AG08395 (cell line): ENCODE measurements at regions not wholly inside any gene's neighbourhood (a gene's known extent, or its start where the extent isn't known, plus 50 kb on each side); places are given as distances from the start of the nearest gene placed in this dataset.
"Not testable (repeated sequence)": the region's sequence is repeated elsewhere in the genome, so short reads cannot be mapped to it uniquely, and the experiment has no call there.

Experiments used
- DNase-seq: peaks from one replicate; pipeline ENCODE4 v3.0.0; 2012; ENCODE audit warnings: mixed read lengths, low spot score

DNA sequence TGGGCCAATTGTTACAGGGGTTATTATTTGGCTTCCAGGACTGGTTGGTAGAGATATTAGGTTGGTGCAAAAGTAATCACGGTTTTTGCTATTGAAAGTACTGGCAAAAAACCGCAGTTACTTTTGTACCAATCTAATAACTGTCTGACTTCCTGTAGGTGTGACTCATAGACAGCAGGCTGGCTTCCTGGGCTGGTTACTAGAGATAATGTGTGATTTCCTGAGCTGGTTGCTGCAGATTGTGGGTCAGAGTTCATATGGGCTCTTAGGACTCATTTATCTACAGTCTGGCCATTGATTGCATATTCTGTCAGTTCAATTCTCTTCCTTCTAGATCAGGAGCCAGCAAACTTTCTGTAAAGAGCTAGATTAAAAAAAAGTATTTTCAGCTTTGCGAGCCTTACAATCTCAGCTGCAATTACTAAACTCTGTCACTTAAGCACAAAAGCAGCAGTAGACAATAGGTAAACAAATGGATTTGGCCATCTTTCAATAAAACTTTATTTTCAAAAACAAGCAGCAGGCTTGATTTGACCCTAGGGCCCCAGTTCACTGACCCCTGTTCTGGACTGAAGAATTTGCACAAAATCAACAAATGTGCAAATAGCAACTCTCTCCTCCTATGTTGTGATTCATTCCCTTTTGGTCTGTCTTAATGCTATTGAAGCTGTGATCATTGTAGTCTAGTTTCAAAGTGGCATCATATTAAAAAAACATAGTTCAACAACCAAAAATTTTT, 50.8 kb upstream of the BOD1L1 start:
- DNase-seq: no peak

DNA sequence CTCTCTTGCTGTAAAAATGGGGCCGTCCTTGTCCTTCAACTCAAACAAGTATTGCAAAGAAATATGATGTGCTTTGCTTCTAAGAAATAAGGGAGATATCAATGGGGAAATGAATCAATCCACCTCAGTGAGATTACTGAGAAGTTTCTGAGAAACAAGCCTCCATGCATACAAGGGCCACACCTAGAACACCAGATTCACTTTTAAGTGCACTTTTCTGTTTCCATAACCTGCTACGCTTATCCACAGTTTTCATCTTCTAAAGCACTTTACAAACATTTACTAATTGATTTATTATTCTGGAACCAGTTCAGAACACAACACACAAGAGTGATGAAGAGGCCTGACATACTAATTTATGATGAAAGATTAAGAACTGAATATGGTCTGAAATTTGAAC, 54.0 kb upstream of the BOD1L1 start:
- DNase-seq: no peak

DNA sequence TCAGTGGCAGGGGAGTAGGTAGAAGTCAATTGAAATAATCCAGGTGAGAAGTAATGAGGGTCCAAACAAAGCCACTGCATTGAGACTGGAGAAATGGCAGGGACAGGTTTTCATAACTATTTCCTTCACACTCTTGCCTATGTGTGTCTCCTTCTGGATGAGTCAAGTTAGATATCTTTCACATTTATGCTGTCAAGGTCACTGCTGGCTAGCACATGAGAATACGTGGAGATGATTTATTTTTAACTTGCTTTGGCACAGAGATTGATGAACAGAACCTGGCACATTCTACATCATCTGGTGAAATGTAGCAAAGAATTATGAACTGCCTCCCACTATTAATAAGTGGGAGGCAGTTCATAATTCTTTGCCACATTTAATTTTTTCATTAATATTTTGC, 66.7 kb upstream of the BOD1L1 start:
- DNase-seq: no peak

DNA sequence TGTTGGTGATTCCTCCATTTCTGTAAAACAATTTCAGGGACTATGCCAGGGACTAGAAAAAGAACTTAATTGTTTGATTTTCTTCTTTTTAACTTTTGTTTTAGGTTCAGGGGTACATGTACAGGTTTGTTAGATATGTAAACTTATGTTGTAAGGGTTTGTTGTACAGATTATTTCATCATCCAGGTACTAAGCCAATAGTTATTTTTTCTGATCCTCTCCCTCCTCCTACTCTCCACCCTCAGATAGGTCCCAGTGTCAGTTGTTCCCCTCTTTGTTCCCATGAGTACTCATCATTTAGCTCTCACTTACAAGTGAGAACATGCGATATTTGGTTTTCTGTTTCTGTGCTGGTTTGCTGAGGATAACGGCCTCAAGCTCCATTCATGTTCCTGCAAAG, 70.8 kb upstream of the BOD1L1 start:
- no peak for DNase-seq

DNA sequence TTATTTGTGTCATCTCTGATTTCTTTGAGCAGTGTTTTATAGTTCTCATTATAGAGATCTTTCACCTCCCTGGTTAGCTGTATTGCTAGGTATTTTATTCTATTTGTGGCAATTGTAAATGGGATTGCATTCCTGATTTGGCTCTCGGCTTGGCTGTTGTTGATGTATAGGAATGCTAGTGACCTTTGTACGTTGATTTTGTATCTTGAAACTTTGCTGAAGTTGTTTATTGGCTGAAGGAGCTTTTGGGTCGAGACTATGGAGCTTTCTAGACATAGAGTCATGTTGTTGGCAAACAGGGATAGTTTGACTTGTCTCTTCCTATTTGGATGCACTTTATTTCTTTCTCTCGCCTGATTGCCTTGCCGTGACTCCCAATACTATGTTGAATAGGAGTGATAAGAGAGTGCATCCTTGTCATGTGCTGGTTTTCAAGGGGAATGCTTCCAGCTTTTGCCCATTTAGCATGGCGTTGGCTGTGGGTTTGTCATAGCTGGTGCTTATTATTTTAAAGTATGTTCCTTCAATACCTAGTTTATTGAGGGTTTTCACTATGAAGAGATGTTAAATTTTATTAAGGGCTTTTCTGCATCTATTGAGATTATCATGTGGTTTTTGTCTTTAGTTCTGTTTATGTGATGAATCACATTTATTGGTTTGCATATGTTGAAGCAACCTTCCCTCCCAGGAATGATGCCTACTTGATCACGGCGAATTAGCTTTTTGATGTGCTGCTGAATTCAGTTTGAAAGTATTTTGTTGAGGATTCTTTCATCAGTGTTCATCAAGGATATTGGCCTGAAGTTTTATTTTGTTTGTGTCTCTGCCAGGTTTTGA, 72.7 kb upstream of the BOD1L1 start:
- DNase-seq: no peak

DNA sequence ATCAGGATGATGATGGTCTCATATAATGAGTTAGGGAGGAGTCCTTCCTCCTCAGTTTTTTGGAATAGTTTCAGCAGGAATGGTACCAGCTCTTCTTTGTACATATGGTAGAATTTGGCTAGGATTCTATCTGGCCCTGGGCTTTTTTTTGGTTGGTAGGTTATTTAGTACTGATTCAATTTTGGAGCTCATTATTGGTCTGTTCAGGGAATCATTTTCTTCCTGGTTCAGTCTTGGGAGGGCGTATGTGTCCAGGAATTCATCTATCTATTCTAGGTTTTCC, 73.3 kb upstream of the BOD1L1 start:
- not testable (repeated sequence) for DNase-seq

DNA sequence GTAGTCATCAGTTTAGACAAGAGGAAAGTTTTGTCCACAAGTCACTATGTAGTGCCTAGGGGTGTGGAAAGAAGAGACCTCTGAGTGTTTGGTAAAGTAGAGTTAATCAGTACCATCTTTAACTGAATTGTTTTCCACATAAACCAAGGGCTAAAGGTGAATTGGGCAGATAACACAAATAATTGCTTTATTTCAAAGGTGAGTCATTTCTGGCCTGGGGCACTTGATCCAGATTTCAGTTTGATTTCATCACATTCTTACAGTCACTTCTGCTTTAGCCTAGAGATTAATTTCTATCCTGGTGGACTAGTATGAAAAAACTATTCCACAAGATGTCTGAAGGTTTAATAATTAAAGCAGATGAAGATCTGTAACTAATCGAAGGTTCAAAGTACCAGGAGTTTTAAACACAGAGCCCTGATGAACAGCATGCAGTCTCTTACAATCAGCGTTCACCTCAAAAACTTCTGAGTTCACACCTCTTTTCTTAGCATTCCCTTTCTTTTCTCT, 74.5 kb upstream of the BOD1L1 start:
- DNase-seq: peak; percentile 29

DNA sequence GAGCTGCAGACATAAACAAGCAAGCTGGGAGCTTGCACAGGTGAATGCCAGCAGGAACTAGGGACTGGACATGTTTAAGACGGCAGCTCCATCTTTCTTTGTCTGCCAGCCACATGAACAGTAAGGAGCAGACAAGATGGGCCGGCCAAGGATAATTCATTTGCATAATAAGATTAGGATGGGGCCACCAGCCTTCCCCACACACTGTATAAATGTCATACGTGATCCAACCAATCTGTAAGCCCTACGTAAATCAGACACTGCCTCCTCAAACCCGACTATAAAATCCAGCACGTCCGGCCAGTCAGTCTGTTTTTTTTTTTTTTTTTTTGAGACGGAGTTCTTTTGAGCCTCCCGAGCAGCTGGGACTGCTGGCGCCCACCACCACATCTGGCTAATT, 75.6 kb upstream of the BOD1L1 start:
- no peak for DNase-seq

DNA sequence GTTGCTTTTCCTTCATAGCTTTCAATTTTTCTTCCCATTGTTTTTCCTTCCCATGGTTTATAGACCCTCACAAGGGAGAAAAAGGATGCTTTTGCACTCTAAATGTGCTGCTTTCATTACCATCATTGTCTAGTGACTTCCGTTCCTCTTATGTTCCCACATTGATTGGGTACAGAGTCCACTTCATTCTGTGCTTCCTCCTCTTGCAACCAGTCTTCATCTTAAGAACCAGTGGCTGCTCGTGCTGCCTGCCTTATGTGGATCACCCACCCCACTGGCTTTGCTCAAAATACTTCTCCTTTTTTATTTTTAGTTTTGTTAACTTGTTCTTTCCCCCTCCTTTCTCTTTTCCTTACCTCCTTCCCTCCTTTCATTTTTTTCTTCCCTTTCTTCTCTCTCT, 76.5 kb upstream of the BOD1L1 start:
- DNase-seq: no peak

DNA sequence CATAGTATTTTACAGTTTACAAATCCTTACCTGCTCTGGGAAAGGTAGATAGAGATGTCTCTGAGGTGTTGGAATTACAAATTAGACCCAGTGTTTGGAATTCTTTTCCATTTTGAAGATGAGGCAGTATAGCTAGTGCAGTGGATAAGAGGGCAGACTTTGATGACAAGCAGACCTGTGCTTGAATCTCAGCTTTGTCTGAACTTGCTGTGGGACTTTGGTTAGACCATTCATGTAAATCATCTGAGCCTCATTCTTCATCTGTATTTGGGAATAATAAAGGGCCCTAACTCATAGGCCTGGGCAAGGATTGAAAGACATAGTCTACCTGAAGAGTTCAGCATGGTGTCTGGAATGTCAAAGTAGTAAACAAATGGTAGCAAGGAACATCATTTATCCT, 77.2 kb upstream of the BOD1L1 start:
- no peak for DNase-seq

DNA sequence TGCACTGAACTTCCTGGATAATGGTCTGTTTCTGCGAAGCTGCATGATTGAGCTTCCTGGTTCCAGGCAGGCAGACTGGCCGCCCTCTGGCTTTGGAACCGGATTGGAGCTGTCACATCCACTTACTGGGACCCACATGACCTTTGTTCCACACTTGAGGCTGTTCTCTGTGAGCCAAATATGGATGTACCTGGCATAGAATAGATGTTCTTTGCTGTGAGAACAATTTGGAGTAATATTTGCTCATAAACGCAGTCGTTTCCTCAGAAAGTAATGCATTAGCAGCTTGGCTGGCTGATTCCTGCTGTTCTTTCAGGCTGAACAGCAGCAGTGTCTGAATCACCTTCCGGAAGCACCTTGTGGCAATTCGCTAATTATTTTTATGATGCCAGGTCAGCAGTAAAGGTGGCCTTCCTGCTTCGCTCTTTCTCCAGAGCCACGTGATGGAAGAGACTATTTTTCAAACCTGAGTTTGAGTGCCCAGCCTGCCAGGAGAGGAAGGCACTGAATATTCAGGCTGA, 78.1 kb upstream of the BOD1L1 start:
- DNase-seq: no peak

DNA sequence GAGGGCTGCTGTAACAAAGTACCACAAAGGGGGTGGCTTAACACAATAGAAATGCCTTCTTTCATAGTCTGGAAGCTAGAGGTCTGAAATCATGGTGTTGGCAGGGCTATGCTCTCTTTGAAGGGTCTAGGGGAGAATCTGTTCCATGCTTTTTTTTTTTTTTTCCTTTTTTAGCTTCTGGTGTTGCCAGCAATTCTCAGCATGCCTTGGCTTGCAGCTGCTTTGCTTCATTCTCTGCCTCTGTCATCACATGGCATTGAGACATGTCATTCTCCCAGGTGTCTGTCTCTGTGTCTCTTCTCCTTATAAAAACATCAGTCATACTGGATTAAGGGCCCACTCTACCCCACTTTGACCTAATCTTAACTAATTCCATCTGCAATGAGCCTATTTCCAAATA, 78.6 kb upstream of the BOD1L1 start:
- DNase-seq: no peak

DNA sequence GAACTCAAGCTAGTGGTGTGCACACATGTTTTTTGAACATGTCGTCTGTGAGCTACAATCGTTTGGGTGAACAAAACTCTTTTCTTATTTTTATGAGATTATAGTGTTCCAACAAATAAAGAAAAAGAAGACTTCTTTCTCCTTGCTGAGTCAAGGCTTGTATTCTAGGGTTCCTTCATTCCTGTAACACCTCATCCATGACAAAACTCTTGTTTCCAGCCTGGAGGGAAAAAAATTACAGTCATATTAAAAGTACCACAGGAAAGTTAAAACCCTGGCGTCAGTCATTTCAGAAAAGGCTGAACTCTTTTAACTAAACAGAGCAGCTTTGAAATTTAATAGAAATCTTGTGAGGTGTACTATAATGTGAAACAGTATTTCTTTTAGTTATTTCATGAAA, 79.2 kb upstream of the BOD1L1 start:
- DNase-seq: no peak

DNA sequence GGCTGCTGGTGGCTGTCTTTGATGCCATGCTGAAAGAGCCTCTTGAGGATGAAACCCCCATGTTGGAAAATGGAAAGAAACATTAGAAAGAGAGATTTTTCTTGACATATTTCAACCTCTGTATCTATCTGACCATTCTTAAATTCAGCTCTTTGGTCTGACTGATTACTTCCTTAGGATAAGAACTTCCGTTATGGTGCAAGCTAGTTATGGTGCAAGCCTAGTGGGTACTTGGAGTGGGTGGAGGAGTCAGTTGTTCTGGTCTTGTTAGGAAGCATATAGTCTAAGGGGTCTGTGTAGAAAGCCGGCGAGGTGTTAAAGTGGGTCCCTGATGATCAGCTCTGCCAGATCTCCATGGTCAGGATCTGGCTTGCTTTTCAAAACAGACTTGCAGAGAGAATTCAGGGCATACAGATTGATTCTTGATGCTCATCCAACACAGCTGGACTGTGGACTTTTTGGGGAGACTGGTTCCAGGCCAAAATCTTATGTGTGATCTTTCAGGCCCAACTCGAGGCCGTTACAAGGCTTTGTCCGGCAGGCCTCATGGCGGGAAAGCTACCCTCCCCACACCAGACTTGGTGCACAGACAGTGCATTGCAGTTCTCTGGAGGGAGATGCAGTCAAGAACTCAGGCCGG, 82.8 kb upstream of the BOD1L1 start:
- DNase-seq: no peak

DNA sequence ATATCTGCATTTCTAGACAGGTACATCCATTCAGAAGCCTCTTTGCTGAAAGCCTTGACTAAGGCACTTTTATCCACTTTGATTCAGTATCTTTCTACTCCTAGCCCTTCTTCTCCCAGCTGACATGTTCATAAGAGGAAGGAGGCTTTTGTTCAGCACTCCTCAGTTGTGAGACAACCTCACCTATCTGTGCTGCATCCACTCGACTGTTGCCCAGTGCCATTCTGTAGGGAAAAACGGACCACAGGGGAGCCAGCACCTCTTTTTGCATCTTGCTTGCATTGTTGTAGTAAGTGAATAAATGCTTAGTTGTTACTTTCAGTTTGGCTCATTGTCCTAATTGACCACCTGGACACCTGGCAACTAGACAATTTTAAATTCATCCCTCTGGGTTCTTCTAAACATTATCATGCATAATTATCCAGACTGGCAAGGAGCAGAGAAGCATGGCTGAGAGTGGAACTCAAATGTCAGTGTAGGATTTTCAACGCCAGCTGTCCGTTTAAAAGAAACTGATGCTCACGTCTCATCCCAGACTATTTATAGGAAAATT, 83.8 kb upstream of the BOD1L1 start:
- DNase-seq: no peak

DNA sequence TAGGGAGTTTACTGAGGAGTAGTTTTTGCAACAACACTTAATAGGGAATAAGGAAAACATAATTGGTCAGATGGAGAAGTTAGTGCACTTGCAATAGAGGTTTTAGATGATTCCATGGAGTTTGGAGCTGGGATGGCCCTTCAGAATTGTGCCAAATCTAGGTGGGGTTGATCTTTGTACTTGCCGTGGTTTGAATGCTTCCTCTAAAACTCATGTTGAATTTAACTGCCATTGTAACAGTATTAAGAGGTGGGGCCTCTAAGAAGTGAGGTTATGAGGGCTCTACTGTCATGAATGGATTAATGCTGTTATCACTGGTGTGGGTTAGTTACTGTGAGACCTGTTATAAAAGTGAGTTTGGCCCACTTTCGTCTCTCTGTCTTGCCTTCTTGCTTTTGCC, 94.4 kb upstream of the BOD1L1 start:
- DNase-seq: no peak

DNA sequence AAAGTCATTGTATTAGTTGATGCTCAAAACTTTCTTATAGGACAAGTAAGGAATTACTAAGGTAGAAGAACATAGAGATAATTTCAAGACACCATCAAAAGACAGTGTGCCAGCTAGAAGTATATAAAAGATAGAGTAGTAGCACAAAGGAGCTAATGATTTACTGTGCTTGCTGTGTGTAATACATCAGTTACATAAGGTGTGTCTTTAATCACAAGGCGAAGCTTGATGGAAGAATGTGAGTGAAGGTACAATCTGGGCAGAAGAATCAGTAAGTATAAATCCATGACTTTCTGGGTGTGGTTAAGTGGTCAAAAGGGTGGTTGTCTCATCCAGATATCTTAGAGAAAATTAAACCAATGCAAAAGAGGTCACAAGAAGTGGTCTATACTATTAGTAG, 95.1 kb upstream of the BOD1L1 start:
- DNase-seq: no peak

DNA sequence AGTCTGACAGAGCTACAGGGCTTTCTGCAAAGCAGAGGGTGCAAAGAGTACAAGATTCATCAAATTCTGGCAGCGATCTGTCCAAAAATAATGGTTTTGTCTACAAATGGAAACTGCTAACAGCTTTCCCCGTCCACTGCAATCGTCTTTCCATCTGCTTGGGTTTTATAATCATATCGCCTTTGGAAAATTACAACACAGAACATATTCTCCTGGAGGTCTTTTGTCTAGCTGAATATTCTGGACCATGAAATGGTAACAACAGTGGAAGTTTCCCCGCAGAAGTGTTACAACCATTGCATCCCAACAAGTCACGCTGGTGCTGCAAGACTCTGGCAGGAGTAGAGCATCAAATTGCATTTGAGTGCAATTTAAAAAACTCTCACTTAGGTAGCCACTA, 101.2 kb upstream of the BOD1L1 start:
- no peak for DNase-seq

DNA sequence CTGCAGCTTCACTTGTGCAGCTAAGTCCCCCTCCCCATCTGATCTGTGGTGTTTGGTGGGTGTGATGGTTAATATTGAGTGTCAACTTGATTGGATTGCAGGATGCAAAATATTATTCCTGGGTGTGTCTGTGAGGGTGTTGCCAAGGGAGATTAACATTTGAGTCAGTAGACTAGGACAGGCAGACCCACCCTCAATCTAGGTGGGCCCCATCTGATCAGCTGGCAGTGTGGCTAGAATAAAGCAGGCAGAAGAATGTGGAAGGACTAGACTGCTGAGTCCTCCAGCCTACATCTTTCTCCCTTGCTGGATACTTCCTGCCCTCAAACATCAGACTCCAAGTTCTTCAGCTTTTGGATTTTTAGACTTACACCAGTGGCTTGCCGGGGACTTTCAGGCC, 103.5 kb upstream of the BOD1L1 start:
- DNase-seq: no peak

DNA sequence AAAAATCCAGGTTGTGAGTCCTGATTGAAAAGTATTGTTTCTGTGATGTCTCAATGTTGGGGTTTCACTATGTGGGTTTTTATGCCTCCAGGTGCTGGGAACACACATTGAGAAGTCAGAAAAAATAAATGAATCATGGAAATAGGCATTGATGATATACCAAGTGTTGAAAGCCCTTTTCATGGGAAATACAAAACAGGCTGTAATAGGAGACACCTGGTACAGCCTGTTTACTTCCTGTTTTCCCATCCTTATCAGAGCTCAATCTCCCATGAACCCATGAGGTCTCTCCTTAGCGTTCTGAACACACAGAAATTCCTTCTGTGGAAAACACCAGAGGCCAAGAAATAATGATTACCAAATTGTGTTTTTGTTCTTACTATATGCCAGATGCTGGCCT, 106.3 kb upstream of the BOD1L1 start:
- DNase-seq: no peak

DNA sequence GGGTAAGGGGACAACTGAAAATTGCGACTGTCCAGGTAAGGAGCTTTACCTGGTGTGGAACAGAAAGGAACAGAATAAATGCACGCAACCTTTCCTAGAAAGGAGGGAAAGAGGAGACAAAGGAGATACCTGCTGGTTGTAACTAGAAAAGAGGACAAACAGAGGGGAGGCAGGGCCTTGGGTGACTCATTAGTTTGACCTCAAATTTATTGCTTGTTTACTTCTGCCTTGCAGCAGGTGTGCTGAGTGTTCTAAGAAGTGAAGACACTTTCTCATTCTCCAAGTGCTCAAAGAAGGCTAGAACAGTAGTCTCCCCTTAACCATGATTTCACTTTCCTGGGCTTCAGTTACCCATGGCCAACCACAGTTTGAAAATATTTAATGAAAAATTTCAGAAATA, 123.1 kb upstream of the BOD1L1 start:
- DNase-seq: no peak

DNA sequence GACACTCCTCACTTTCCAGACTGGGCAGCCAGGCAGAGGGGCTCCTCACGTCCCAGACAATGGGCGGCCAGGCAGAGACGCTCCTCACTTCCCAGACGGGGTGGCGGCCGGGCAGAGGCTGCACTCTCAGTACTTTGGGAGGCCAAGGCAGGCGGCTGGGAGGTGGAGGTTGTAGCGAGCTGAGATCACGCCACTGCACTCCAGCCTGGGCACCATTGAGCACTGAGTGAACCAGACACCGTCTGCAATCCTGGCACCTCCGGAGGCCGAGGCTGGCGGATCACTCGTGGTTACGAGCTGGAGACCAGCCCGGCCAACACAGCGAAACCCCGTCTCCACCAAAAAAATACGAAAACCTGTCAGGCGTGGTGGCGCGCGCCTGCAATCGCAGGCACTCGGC, 134.1 kb upstream of the BOD1L1 start:
- not testable (repeated sequence) for DNase-seq

DNA sequence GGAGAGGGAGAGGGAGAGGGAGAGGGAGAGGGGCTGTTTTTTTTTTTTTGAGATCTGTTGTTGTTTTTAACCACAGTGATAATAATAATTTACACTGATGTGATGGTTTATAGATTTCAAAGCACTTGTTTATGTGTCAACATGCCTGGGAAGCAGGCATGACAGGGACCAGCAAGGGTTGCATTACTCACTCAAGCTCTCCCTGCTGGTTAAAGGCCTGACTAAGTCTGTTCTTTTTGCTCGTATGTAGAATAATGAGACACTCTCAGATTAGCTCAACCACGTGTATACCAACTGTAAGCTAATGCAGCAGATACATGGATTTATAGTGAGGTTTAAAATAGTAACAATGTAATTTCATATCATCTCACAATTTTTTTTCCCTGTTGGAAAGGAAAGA, 134.6 kb upstream of the BOD1L1 start:
- DNase-seq: no peak
